Loucy (cell line): ENCODE measurements at regions not wholly inside any gene's neighbourhood (a gene's known extent, or its start where the extent isn't known, plus 50 kb on each side); places are given as distances from the start of the nearest gene placed in this dataset.

Source experiments
- H2AFZ ChIP-seq: fragments of 200-600 bp; sonication (generic); 2 replicates; pipeline ENCODE4 v1.6.0; 2016; ENCODE audit warnings: antibody characterized with exemption, mild to moderate bottlenecking, low read length, moderate library complexity
- H3F3A ChIP-seq: fragments of 200-600 bp; 2 replicates; pipeline ENCODE4 v1.6.0; 2016; ENCODE audit warnings: antibody characterized with exemption, low read depth, mild to moderate bottlenecking
- H3K27me3 ChIP-seq: fragments of 200-600 bp; sonication (generic); 2 replicates; pipeline ENCODE4 v1.6.1; 2014; ENCODE audit warnings: low read length, mild to moderate bottlenecking; ENCODE audit not compliant: insufficient read depth, poor library complexity, severe bottlenecking
- H3K36me3 ChIP-seq: fragments of 200-600 bp; sonication (generic); 2 replicates; pipeline ENCODE4 v1.6.1; 2016; ENCODE audit warnings: low read length; ENCODE audit not compliant: insufficient read depth
- H3K4me1 ChIP-seq: fragments of 200-600 bp; sonication (generic); 2 replicates; pipeline ENCODE4 v1.5.1; 2014; ENCODE audit warnings: low read length, mild to moderate bottlenecking; ENCODE audit not compliant: insufficient read depth, poor library complexity, severe bottlenecking
- H3K4me2 ChIP-seq: fragments of 200-600 bp; sonication (generic); 2 replicates; pipeline ENCODE4 v1.6.0; 2014; ENCODE audit warnings: antibody characterized with exemption, low read length, low read depth, mild to moderate bottlenecking; ENCODE audit not compliant: poor library complexity, severe bottlenecking
- H3K4me3 ChIP-seq: fragments of 200-600 bp; sonication (generic); 2 replicates; pipeline ENCODE4 v1.5.1; 2014; ENCODE audit warnings: low read length, mild to moderate bottlenecking, mixed read lengths; ENCODE audit not compliant: poor library complexity, severe bottlenecking
- H3K79me2 ChIP-seq: fragments of 200-600 bp; sonication (generic); 2 replicates; pipeline ENCODE4 v1.6.1; 2014; ENCODE audit warnings: low read length; ENCODE audit not compliant: insufficient read depth
- H3K9ac ChIP-seq: fragments of 200-600 bp; sonication (generic); 2 replicates; pipeline ENCODE4 v1.6.0; 2014; ENCODE audit warnings: mild to moderate bottlenecking, low read depth, low read length, moderate library complexity; ENCODE audit not compliant: poor library complexity, severe bottlenecking
- H3K9me2 ChIP-seq: fragments of 200-600 bp; sonication (generic); replicated peaks from 2 replicates; pipeline ENCODE4 v1.6.1; 2016; ENCODE audit warnings: low read depth, low read length, mixed read lengths
- H3K9me3 ChIP-seq: fragments of 200-600 bp; sonication (generic); 2 replicates; pipeline ENCODE4 v1.6.1; 2014; ENCODE audit warnings: mild to moderate bottlenecking, antibody characterized with exemption, low read length, low read depth; ENCODE audit not compliant: insufficient read depth
- H4K20me1 ChIP-seq: fragments of 200-600 bp; sonication (generic); 2 replicates; pipeline ENCODE4 v1.6.0; 2014; ENCODE audit warnings: antibody characterized with exemption, low read length, mild to moderate bottlenecking; ENCODE audit not compliant: insufficient read depth, poor library complexity, severe bottlenecking
- EZH2phosphoT487 ChIP-seq: fragments of 200-600 bp; IDR thresholded peaks from 2 replicates; pipeline ENCODE4 v1.6.1; 2018; ENCODE audit warnings: antibody characterized with exemption, mild to moderate bottlenecking, moderate library complexity, borderline replicate concordance
- TF ChIP-seq, protein P1 (sequence below): fragments of 200-600 bp; sonication (generic); conservative IDR thresholded peaks from 2 replicates; pipeline ENCODE4 v1.5.1; 2014; ENCODE audit warnings: mild to moderate bottlenecking, antibody characterized with exemption, low read length

DNA sequence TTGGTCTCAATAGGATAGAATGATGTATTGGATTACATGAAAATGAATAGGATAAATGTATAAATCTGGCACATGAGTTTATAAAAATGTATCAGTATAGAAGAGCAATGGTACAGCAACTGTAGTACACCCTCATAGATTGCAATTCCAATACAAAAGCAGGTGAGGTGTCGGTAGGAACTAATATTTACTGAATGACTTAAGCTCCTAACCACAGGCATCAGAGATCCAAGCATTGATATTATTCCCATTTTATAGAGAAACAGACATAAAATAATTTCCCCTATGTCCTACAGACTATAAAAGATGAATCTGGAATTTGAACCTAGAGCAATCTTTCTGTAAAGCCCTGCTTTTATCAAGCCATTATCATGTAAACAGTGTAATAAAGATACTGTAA is 227.4 kb downstream of the MBD2 start:
- H3K9me2 ChIP-seq = no peaks in the 10 kb centered on the region
- no peak overlapping the region for H2AFZ ChIP-seq
- no peaks in the 10 kb centered on the region for H3K9me3 ChIP-seq
- no peak overlapping the region for H3K4me2 ChIP-seq
- no peaks in the 10 kb centered on the region for H3K27me3 ChIP-seq
- no peaks in the 10 kb centered on the region for H3K79me2 ChIP-seq
- TF ChIP-seq EZH2phosphoT487 = no peak
- TF ChIP-seq, protein P1, sequence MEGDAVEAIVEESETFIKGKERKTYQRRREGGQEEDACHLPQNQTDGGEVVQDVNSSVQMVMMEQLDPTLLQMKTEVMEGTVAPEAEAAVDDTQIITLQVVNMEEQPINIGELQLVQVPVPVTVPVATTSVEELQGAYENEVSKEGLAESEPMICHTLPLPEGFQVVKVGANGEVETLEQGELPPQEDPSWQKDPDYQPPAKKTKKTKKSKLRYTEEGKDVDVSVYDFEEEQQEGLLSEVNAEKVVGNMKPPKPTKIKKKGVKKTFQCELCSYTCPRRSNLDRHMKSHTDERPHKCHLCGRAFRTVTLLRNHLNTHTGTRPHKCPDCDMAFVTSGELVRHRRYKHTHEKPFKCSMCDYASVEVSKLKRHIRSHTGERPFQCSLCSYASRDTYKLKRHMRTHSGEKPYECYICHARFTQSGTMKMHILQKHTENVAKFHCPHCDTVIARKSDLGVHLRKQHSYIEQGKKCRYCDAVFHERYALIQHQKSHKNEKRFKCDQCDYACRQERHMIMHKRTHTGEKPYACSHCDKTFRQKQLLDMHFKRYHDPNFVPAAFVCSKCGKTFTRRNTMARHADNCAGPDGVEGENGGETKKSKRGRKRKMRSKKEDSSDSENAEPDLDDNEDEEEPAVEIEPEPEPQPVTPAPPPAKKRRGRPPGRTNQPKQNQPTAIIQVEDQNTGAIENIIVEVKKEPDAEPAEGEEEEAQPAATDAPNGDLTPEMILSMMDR = no peak
- H4K20me1 ChIP-seq = no peaks in the 10 kb centered on the region
- no peaks in the 10 kb centered on the region for H3F3A ChIP-seq
- H3K4me3 ChIP-seq = no peak overlapping the region
- no peaks in the 10 kb centered on the region for H3K4me1 ChIP-seq
- no peak overlapping the region for H3K9ac ChIP-seq
- H3K36me3 ChIP-seq = no peaks in the 10 kb centered on the region

DNA sequence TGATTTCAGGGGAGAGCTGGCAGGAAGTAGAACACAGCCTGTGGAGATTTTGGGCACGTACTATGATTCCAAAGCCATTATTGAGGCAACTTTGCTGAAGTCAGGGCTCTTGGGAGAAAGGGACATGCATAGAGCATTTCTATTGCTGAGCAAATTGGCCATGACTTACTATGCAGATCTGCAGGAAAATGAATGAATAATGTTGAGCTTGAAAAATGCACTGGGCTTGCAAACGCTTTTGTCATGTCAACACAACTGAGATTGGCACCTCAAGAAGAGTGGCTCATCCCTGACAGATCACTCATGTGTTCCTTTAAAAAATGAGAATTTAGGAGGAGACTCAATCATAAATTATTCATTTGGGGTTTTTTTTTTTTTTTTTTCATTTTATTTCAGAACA is 230.5 kb downstream of the MBD2 start:
- Histone ChIP-seq H3K9ac (no peak overlapping the region), H3F3A (no peaks in the 10 kb centered on the region), H4K20me1 (no peaks in the 10 kb centered on the region), H3K79me2 (no peaks in the 10 kb centered on the region), H3K27me3 (no peaks in the 10 kb centered on the region), H2AFZ (no peak overlapping the region), H3K36me3 (no peaks in the 10 kb centered on the region), H3K9me2 (no peaks in the 10 kb centered on the region), H3K4me3 (no peak overlapping the region), H3K4me1 (no peaks in the 10 kb centered on the region), H3K9me3 (no peaks in the 10 kb centered on the region), H3K4me2 (no peak overlapping the region)
- TF ChIP-seq, protein P1 = no peak
- TF ChIP-seq EZH2phosphoT487 = no peak

DNA sequence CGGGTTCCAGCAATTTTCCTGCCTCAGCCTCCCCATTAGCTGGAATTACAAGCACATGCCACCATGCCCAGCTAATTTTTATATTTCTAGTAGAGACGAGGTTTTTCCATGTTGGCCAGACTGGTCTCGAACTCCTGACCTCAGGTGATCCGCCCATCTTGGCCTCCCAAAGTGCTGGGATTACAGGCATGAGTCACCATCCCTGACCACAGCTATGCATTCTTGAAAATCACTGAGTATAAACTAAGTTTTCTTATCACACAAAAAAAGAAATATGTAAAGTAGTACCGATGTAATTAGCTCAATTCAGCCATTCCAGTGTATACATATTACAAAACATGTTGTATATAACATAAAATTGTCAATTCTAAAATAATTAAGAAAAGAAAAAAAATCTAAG is 232.7 kb downstream of the MBD2 start:
- H3K9me2 ChIP-seq = no peaks in the 10 kb centered on the region
- no peaks in the 10 kb centered on the region for H3F3A ChIP-seq
- H2AFZ ChIP-seq = no peak overlapping the region
- no peak overlapping the region for H3K4me2 ChIP-seq
- H3K9me3 ChIP-seq = no peaks in the 10 kb centered on the region
- no peak overlapping the region for H3K4me3 ChIP-seq
- no peaks in the 10 kb centered on the region for H4K20me1 ChIP-seq
- no peaks in the 10 kb centered on the region for H3K79me2 ChIP-seq
- no peak for TF ChIP-seq EZH2phosphoT487
- TF ChIP-seq, protein P1 = no peak
- no peak overlapping the region for H3K9ac ChIP-seq
- no peaks in the 10 kb centered on the region for H3K27me3 ChIP-seq
- no peaks in the 10 kb centered on the region for H3K36me3 ChIP-seq
- no peaks in the 10 kb centered on the region for H3K4me1 ChIP-seq
